Adrenal gland (tissue), 5 donors: ENCODE measurements at regions not wholly inside any gene's neighbourhood (a gene's known extent, or its start where the extent isn't known, plus 50 kb on each side); places are given as distances from the start of the nearest gene placed in this dataset.

Experiments
- POLR2A ChIP-seq, 2 donors: fragments of 450-650 bp; IDR thresholded peaks; one replicate each; pipeline ENCODE4 v1.6.1; 2017; ENCODE audit warnings: antibody characterized with exemption in 2 of 2, mild to moderate bottlenecking in 2 of 2, moderate library complexity in 1 of 2
- TF ChIP-seq, protein P1 (sequence below), 6 experiments: fragments of 450-650 bp in 4 of 6; fragments of 200-600 bp in 2 of 6; sonication (generic) in 1 of 6; IDR thresholded peaks; 1 replicate in 5 of 6; 2 replicates in 1 of 6; pipeline versions ENCODE4 v1.5.1 to v1.8.0; 2016 to 2021; ENCODE audit warnings: antibody characterized with exemption in 6 of 6, mild to moderate bottlenecking in 2 of 6, moderate library complexity in 1 of 6
- donor health status: DM: no; HTN: no; CAD: no.

GRCh38 chr2:173598525-173598924, 243.9 kb downstream of the CDCA7 start:
- TF ChIP-seq, protein P1, sequence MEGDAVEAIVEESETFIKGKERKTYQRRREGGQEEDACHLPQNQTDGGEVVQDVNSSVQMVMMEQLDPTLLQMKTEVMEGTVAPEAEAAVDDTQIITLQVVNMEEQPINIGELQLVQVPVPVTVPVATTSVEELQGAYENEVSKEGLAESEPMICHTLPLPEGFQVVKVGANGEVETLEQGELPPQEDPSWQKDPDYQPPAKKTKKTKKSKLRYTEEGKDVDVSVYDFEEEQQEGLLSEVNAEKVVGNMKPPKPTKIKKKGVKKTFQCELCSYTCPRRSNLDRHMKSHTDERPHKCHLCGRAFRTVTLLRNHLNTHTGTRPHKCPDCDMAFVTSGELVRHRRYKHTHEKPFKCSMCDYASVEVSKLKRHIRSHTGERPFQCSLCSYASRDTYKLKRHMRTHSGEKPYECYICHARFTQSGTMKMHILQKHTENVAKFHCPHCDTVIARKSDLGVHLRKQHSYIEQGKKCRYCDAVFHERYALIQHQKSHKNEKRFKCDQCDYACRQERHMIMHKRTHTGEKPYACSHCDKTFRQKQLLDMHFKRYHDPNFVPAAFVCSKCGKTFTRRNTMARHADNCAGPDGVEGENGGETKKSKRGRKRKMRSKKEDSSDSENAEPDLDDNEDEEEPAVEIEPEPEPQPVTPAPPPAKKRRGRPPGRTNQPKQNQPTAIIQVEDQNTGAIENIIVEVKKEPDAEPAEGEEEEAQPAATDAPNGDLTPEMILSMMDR (IDR thresholded peaks at IDR 0.05): no peak
- no peak for TF ChIP-seq POLR2A (IDR thresholded peaks at IDR 0.05)
